ENCODE measurements at regions not wholly inside any gene's neighbourhood (a gene's known extent, or its start where the extent isn't known, plus 50 kb on each side); places are given as distances from the start of the nearest gene placed in this dataset.

DNA sequence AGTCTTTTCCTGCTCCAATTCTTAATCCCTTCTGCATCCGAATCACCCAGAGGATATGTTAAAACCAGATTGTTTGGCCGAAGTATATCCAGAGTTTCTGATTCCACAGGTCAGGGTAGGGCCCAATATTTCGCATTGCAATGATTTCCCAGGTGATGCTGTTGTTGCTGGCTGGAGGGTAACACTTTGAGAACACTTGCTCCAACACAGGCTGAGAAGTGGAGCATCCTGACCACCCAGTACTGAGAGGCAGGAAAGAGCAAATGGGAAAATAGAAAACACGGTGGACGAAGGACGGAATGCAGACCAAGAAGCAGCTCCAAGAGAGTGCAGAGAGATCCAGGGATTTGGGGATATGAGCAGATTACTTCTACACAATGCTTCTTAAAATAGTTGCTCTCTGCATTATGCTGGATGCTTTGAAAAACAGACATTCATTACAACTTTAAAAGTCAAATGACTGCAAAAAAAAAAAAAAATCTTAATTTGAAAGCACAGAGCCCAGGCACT lies 362.2 kb upstream of the SLC14A2 start:
- no peak for DNase-seq (ENCODE audit: low spot score)
- in situ Hi-C loops (cut with HindIII; ENCODE audit: low sequenced_read_pairs), result no loop called here

DNA sequence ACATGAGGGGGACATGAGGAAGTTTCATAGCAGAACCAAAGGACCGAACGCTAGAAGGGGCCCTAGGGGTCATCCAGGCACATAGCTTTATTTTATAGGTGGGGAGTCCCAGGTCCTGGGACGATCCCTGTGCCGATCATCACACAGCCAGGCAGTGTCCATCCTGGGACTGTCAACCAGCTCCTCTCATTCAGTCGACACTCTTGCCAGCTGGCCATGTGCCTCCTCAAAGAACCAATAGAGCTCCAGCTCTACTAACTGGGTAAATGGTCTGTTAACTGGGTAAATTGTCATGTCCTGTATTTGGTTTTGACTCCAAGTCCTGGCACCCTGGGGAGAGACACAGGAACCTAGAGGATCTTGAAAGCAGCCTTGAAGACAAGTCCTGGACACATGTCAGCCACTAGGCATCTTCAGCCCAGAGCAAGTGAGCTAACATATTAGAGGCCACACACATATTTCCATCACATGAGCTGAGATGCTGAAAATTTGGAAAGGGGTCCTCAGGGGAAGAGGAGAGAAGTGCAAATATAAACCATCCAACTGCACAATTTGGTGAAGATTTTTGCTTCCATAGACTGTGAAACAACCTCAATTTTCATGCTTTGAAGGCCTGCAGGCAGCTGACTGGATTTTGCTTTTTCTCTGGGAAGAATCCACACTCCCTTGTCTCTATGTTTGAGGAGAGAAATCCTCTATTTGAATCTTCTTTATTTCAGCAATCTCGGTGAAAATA lies 361.1 kb upstream of the SLC14A2 start:
- DNase-seq (ENCODE audit: low spot score), result no peak
- in situ Hi-C loops (cut with HindIII; ENCODE audit: low sequenced_read_pairs), result no loop called here

DNA sequence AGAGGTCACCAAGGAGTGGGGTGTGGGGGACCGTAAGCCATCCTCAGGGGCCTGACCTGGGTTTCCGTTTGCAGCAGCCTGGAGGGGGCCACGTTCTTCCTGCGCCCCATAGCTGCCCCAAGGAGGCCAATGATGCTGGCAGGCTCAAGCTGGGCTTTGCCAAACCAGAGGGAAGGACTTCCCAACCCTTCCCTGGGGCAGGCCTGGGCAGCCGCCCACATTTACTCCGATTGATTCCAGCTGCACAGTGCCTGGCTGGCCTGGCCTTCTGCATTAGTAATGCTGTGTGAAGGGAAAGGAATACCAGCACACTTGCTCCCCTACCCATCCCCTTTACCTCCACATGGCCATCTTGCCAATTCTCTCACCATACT lies 360.6 kb upstream of the SLC14A2 start:
- in situ Hi-C loops (cut with HindIII; ENCODE audit: low sequenced_read_pairs), result no loop called here
- DNase-seq (ENCODE audit: low spot score), result no peak

DNA sequence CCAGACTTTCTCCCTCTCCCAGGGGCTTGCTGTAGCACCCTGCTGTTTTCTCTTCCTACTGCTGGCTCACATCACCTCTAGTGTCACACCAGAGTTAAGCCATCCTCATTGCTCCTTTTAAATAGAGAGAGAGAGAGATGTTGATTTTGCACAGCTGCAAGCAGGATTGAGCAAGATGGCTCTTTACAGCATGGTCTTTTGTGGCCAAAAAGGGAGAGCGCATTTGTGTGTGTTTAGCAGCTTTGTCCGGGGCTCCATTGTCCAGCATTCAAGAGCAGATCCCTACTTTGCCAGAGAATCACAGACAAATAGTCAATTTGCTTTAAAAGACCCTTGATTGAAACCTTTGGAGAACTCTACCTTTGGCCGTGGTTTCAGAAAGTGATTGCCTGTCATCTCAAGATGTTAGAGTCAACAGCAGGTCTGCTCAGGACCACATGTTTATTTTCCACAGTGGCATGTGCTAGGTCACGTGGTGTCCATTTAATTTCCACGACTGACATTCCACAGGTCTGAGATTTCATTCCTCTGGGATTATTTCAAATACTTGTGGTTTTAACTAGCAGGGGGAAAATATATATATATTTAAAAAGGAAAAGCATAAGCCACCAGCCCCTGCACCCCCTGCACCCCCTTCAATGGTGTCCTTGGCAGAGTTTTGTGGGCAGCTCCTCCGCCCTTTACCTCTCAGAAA lies 359.9 kb upstream of the SLC14A2 start:
- in situ Hi-C loops (cut with HindIII; ENCODE audit: low sequenced_read_pairs), result no loop called here
- no peak for DNase-seq (ENCODE audit: low spot score)

DNA sequence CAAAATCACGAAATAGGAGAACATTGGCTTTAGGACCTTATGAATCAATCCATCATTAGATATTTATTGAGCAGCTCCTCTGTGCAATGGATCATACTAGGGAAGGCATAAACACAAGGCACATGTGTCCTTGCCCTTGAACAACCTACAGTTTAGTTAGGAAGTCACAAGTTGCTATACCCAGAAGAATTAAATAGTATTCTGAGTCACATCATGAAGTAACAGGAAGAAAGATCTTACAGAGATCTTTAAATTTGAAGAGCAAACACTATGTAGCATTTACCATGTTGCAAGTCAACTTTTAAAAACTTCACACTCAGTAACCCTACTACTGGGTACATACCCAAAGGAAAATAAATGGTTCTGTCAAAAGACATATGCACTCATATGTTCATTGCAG lies 355.2 kb upstream of the SLC14A2 start:
- in situ Hi-C loops (cut with HindIII; ENCODE audit: low sequenced_read_pairs), result no loop called here
- no peak for DNase-seq (ENCODE audit: low spot score)

DNA sequence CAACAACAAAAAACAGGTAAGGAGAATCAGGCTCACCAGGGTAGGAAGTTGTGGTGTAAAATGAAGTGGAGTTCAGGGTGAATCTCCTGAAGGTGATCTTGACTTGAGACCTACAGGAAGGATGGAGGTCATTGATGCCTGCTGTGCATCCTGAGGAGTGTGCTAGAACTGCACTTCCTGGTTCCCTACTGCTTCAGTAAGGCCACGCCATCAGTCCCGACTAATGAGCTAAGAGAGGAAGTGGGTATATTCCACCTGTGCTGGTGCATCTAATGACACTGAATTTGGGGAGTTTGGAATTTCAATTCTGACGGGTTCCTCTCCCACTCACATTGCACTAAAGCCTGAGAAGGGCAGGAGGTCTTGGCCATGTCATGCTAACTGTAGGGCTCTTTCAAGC lies 349.3 kb upstream of the SLC14A2 start:
- no peak for DNase-seq (ENCODE audit: low spot score)
- in situ Hi-C loops (cut with HindIII; ENCODE audit: low sequenced_read_pairs), result no loop called here

DNA sequence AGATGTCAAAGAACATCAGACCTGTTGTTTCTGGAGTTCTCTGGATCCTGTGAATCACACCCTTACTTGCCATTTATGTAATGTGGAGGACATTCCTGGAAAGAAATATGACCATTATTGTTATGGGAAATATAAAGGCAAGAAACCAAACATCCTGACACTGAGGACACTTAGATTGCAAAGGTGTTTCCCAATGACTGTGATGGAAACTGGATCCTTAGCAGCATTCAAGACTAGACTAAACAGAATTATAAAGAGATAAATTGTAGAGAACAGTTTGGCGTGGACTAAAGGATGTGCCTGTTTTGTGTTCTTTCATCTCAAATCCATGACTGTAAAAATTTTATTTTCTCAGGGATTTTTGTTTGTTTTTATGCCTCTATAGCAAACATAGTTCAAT lies 347.7 kb upstream of the SLC14A2 start:
- in situ Hi-C loops (cut with HindIII; ENCODE audit: low sequenced_read_pairs), result no loop called here
- DNase-seq (ENCODE audit: low spot score), result no peak

DNA sequence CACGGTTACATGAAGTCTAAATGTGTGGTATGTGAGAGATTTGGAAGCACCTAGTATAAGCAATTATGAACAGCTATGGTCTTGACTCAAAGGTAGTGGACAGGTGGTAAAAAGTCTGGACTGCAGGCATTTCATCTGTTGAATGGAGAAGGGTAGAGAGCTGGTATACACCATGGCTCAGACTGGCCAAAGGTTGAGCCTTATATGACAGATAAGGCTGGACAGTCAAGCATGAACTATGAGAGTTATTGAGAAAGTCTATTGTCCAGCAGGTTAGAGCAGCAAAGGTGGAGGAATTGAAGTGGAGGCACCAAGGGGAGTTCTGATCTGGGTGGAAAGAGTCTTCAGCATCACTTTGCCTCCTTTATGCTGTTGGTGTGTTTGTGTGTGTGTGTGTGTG lies 346.7 kb upstream of the SLC14A2 start:
- in situ Hi-C loops (cut with HindIII; ENCODE audit: low sequenced_read_pairs), result no loop called here
- DNase-seq (ENCODE audit: low spot score), result no peak

DNA sequence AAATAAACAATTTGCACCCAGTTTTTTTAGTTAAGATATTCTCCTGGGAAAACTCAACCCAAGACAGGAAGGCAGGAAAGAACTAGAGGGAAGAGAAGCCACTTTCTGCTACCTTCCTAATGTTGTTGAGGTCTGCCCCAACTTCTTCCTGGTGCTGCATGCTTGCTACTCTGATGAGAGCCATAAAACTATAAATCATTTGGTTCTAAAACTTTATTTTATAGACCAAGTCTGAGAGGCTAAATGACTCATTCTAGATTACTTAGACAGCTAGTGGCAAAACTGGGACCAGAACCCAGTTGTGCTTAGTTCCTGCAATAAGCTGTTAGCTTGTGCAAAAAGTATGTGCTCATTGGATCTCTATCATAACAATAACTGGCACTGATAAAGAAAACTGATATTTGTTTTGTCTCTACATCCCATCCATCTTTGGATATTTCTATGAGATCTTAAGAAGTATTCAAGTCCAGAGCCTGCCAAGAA lies 344.9 kb upstream of the SLC14A2 start:
- in situ Hi-C loops (cut with HindIII; ENCODE audit: low sequenced_read_pairs), result no loop called here
- no peak for DNase-seq (ENCODE audit: low spot score)

DNA sequence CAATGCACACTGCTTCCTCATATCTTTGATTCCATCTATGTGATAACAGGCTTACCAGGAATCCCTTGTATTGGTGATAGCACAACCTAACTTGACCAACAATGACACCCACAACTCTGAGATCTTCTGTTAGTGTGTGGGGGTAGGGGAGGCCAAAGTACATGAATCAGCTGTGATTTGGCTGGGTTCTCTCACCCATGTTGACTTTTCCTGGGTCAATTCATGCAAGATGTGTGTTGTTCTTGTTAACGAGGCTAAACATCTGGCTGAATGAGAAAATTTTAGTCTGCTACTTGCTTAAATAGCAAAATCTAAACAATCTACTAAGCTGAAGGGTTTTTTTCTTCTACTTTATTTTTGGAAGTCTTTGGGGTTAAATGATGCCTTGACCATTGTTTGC lies 341.2 kb upstream of the SLC14A2 start:
- no peak for DNase-seq (ENCODE audit: low spot score)
- in situ Hi-C loops (cut with HindIII; ENCODE audit: low sequenced_read_pairs), result no loop called here

DNA sequence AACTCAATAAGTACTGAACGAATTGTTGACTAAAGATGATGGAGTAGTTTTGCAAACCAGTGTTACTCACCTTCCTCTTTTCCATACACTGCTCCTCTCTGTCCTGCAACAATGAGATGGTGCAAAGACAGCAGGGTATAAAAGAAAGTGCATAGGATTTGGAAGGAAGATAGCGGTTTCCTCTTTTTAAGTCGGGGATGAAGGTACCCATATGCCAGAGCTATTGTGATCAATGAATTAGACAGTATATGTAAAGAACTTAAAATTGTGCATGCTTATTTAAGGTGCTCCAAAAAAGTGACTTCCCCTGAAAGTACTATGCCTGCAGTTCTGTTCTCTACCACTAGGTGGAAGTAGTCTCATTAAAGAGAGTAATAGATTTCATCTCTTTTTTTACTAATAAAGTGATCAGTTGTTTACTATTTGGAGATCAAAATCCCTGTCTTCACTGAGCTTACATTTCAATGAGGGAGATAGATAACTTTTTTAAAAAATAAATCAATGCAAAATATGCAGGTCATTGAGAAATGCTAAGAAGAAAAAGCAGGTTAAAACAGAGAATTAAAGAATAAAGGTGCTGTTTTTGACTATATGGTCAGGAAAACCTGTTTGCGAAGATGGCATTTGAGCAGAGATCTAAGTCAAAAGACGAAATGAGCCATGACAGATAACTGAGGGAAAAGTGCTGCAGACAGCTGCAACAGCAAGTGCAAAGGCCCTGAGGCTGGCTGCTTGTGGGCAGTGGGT lies 339.7 kb upstream of the SLC14A2 start:
- no peak for DNase-seq (ENCODE audit: low spot score)
- in situ Hi-C loops (cut with HindIII; ENCODE audit: low sequenced_read_pairs), result no loop called here

DNA sequence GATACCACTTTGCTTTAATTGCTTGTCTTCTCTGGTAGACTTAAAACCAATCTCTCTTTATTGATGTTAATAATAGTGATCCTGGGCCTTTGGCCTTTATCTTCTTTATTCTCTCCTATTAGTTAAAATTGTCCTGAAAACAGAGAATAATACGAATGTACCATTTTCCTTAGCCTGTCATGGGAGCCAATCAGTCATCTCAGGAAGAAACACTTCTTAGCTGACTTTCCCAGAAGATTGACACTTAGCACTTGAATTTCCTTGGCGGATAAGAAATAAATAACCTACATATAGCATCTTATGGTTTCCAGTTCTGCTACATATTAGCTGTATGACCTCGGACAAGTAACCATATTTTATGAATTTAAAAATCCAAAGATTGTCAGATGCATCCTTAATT lies 338.4 kb upstream of the SLC14A2 start:
- DNase-seq (ENCODE audit: low spot score), result no peak
- in situ Hi-C loops (cut with HindIII; ENCODE audit: low sequenced_read_pairs), result no loop called here

DNA sequence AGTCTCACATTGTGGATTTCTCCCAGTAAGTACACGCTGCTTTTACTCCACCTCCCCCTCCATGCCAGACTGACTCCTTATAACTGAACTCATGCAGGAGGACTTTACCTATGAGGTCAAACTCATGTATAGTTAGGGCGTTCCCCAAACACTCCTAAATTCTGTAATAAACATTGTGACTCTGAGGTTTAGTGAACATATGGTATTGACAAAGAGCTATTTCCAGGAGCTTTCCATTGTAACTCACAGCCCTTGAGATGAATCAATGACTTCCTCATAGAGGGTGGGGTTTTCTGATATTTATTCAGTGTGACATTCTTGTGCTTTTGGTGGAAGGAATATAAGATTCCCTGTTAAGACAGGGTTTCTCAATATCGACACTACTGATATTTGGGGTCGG lies 337.4 kb upstream of the SLC14A2 start:
- DNase-seq (ENCODE audit: low spot score), result no peak
- in situ Hi-C loops (cut with HindIII; ENCODE audit: low sequenced_read_pairs), result no loop called here

DNA sequence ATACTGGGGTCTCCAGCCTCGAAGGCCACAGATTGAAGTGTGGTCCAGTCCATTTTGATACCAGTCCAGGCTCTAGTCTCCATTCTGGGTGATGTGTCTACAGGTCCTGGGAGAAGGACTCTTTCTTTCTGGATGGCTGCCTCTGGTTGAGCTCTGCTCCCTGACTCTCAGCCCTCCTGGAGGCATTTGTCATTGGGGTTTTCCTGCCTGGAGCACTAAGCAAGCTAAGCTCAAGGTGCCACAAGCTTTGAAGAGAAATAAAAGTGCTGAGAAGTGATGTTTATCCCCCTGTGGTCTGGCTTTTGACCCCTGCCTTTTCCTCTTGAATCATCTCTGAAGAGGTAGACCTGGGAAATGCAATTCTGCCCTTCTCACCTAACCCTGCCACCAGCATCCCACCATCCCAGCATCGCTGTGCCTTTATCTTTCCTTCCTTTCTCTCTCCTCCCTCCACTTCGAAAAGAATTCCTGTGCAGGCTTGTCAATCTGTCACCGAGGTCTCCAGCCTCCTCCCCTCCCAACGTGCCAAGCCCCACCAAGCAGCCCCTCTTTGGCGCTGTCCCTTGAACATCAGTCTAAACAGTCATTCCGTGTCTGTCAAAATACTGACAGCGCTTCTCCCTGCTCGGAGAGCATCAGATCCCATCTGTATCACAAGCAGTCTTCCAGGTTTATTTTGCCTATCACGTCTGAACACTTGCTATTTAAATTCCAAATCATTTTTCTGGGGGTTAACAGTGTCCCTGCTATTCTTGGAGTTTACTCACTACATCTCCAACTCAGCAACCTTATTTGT lies 334.6 kb upstream of the SLC14A2 start:
- in situ Hi-C loops (cut with HindIII; ENCODE audit: low sequenced_read_pairs), result no loop called here
- no peak for DNase-seq (ENCODE audit: low spot score)

DNA sequence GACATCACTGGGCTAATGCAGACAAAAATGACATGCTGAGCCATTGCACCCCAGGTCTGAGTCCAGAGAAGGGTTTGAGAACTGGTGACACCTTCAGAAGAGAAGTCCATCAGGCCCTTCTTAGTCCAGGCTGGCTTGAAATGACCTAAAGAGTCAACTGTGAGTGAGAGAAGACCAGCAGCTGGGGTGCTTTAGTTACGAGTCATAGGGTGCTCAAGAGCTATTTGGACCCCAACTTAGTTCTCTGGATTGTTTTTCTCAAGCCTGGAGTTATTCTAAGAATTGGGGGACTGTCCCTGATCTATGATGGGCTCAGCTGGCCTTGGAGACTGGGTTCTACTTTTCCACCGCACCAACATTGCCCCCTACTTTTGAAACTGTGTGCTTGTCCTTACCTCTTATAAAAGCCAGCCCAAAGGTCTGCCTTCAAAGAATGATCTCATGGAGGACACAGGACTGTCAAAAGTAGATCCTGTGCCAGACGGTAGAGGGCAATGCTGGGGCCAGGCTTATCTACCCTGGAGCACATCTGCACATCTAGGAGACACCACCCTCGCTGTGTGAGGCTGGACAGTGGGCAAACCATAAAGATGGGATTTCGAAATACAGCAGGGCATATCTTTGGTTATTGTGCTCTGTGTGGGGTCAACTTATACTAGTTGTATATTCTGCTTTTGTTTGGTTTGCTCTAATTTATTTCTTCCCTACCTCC lies 333.0 kb upstream of the SLC14A2 start:
- in situ Hi-C loops (cut with HindIII; ENCODE audit: low sequenced_read_pairs), result no loop called here
- DNase-seq (ENCODE audit: low spot score), result no peak

DNA sequence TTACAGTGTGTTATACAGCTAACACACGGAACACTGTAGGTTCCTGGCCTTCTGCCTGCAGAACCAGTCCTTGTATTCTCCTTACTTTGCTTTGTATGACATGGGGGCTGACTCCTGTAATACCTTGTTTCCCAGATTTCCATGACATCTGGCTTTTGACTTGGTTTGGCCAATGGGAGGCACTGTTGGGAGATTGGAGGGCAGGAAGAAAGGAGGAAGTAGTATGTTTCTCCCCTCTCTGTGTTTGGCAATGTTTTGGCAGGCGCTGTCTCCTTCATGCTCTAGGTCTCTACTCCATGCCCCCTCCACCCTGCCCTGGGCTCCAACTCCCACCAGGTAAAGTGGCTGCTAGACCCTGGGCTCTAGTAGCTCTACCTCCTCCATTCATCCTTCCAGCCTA lies 331.1 kb upstream of the SLC14A2 start:
- DNase-seq (ENCODE audit: low spot score), result no peak
- in situ Hi-C loops (cut with HindIII; ENCODE audit: low sequenced_read_pairs), result no loop called here

DNA sequence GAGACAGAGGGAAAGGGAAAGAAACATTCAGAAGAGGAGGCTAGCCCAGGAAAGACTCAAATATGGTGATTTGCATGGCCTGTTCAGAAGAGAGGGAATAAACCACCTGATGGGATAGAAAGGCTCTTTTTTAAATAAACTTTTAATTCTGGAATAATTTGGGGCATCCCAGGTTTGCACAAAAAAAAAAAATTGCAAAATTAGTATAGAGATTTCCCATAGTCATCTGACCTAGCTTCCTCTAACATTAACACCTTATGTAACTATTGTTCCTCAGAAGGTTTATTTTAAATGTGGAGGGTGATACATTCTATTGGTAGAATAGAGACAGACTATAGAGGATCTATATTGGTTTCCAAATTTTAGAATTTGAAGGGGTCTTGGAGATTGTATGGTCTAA lies 330.4 kb upstream of the SLC14A2 start:
- no peak for DNase-seq (ENCODE audit: low spot score)
- in situ Hi-C loops (cut with HindIII; ENCODE audit: low sequenced_read_pairs), result no loop called here

DNA sequence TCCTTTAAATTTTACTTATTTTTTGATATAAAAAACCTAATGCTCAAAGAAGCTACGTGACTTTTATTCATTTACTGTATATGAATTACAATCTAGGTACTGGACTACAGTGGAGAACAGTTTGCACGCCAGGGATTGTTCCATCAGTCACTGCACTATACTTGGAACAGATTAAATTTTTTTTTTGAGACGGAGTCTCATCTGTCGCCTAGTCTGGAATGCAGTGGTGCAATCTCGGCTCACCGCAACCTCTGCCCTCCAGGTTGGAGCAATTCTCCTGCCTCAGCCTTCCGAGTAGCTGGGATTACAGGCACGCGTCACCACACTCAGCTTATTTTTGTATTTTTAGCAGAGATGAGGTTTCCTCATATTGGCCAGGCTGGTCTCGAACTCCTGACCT lies 330.0 kb upstream of the SLC14A2 start:
- DNase-seq (ENCODE audit: low spot score), result no peak
- in situ Hi-C loops (cut with HindIII; ENCODE audit: low sequenced_read_pairs), result no loop called here

DNA sequence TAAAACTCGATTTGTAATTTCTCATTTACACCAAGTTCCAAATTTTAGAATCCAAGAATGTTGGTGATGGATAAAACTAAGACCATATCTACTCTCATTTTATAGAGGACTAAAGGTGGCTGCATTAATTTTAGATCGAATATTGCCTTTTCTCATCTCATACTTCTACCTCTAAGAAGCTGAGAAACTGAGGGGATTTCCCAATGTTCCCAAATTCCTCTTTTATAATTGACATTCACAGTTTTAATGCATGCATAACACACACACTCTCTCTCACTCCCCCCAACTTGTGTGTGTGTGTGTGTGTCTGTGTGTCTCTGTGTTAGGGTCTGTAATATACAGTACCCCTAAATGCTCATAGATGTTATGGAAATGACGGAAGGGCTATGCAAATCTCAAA lies 328.8 kb upstream of the SLC14A2 start:
- DNase-seq (ENCODE audit: low spot score), result no peak
- in situ Hi-C loops (cut with HindIII; ENCODE audit: low sequenced_read_pairs), result no loop called here
